GM13977 (cell line): ENCODE measurements at regions not wholly inside any gene's neighbourhood (a gene's known extent, or its start where the extent isn't known, plus 50 kb on each side); places are given as distances from the start of the nearest gene placed in this dataset.

Source experiments
- DNase-seq: peaks from one replicate; pipeline ENCODE4 v3.0.0; 2012; ENCODE audit warnings: low spot score
- in situ Hi-C: fragments of 300-500 bp; cut with MboI; formaldehyde crosslinking; loops from one replicate; pipeline ENCODE4 v1.12.0; 2022; ENCODE audit warnings: low sequenced_read_pairs, low pct_unique_long_range_greater_than_20kb, mixed read lengths, inconsistent platforms; ENCODE audit not compliant: unreplicated experiment
- TF ChIP-seq, protein P1 (sequence below): IDR thresholded peaks from 2 replicates; pipeline ENCODE4 v1.5.1; 2012; ENCODE audit warnings: mild to moderate bottlenecking, control low read depth; ENCODE audit not compliant: insufficient read depth; ENCODE audit errors: extremely low read depth, missing control alignments

DNA sequence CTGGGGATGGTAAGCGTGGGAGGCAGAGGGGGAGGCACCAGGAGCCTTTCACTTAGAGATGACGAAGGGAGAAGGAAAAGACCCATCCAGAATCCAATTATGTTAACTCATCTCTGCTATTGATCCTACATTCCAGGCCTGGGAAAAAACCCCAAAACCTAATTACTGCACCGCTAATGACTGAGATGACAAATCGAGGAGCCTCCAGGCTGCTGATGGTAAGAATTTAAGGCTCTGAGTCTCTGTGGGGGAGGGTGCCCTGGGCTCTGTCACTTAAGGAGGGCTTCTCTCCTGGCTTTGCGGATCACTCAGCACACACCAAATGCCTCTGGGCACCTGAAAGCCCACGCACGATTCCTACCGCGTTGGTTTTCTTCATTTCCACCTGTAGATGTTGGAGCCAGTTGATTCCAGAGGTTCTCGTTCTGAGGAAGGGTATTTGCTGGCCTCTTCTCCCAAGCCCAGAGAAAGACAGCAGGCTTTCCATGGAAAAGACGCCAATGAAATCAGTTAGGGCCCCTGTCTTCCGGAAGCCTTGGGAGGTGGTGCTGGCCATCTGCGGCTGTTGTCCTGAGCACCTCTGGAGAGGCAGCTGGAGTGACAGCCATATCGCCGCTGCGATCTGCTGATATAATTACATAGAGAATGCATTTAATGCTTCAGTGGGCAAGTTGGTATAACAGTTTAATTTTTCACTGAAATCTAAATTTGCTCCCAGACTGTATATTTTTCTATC, 751.2 kb downstream of the BRD1 start:
- TF ChIP-seq, protein P1, sequence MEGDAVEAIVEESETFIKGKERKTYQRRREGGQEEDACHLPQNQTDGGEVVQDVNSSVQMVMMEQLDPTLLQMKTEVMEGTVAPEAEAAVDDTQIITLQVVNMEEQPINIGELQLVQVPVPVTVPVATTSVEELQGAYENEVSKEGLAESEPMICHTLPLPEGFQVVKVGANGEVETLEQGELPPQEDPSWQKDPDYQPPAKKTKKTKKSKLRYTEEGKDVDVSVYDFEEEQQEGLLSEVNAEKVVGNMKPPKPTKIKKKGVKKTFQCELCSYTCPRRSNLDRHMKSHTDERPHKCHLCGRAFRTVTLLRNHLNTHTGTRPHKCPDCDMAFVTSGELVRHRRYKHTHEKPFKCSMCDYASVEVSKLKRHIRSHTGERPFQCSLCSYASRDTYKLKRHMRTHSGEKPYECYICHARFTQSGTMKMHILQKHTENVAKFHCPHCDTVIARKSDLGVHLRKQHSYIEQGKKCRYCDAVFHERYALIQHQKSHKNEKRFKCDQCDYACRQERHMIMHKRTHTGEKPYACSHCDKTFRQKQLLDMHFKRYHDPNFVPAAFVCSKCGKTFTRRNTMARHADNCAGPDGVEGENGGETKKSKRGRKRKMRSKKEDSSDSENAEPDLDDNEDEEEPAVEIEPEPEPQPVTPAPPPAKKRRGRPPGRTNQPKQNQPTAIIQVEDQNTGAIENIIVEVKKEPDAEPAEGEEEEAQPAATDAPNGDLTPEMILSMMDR: no peak
- in situ Hi-C loops: no loop called here
- no peak for DNase-seq

DNA sequence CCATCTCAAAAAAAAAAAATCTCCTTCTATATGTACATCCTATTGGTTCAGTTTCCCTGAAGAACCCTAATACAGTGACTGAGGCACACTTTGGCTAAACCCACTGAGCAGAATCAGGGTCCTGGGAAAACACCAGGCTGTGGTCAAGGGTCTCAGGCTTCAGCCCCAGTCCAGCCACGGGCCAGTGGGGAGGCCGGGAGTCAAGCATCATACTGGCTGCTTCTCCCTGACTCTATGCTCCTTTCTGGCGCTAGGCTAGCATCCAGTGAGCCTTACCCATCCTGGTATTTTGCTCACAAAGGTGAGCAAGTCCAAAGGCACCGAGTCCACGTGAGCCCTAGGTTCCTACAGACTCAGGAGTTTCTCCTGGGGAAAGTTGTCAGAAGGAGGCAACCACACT, 752.5 kb downstream of the BRD1 start:
- no peak for DNase-seq
- TF ChIP-seq, protein P1: no peak
- in situ Hi-C loops: no loop called here

DNA sequence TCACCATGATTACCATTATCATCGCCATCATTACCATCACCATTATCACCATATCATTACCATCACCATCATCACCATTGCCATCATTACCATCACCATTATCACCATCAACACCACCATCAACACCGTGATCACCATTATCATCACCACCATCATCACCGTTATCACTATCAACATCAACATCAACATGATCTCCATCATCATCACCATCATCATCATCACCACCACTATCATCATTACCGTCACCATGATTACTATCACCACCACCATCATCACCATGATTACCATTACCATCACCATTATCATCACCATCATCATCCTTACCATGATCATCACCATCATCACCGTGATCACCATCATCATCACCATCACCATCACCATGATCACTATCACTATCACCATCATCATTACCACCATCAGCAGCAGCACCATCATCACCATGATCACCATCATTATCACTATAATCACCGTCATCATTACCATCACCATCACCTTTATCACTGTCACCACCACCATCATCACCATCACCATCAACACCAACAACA, 753.7 kb downstream of the BRD1 start:
- DNase-seq: no peak
- TF ChIP-seq, protein P1: no peak
- in situ Hi-C loops: loop anchor here (25.0 kb wide), 1 partner anchor 112 kb away; no protein-coding TSS in a partner anchor

DNA sequence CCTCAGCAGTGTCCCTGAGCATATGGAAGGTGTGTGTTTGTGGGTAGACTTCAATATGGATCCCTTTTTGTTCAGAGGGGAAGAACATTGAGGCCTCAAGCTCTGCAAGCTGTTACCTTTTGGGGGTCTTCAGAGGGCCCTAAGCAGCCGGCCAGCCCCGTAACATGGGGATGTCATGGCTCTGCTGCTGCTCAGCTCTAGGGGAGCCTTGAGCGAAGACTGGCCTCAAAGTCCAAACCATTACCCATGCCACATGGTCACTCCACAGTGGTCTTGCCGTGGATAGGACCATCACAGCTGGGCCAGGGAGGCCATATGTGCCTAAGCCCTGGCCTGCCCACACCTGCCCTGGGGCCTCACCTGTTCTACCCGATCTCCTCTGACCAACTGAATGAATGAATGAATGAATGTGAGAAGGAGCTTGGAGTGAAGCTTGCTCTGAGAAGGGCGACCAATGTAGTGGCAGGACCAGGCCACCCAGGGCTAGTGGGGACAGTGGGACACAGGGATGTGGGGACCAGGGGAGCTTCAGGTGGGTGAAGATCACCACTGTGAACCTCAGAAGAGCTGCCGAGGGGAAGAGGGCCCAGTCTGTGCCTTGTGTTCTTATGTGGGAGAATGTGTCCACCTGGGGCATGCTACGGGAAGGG, 754.6 kb downstream of the BRD1 start:
- TF ChIP-seq, protein P1: no peak
- in situ Hi-C loops: loop anchor here (25.0 kb wide), 1 partner anchor 111 kb away; no protein-coding TSS in a partner anchor
- DNase-seq: no peak

DNA sequence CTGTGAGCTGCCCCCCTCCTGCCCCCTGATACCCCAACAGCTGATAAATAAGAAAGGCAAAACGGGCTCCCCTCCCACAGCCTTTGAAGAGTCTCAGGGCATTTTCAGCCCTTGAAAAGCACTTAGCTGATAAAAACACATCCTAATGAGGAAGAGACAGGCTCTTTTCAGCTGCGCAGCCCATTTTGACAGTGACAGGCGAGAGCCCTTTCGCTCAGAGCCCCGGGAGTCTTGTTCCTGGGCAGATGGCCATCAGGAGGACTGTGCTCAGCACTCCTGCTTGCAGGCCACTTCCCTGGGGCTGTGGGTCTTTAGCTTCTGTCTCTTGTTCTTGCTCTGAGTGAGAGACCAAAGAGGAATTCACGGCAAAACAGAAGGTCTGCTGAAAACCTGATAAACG, 757.2 kb downstream of the BRD1 start:
- no peak for DNase-seq
- TF ChIP-seq, protein P1: no peak
- in situ Hi-C loops: loop anchor here (25.0 kb wide), 1 partner anchor 108 kb away; no protein-coding TSS in a partner anchor

DNA sequence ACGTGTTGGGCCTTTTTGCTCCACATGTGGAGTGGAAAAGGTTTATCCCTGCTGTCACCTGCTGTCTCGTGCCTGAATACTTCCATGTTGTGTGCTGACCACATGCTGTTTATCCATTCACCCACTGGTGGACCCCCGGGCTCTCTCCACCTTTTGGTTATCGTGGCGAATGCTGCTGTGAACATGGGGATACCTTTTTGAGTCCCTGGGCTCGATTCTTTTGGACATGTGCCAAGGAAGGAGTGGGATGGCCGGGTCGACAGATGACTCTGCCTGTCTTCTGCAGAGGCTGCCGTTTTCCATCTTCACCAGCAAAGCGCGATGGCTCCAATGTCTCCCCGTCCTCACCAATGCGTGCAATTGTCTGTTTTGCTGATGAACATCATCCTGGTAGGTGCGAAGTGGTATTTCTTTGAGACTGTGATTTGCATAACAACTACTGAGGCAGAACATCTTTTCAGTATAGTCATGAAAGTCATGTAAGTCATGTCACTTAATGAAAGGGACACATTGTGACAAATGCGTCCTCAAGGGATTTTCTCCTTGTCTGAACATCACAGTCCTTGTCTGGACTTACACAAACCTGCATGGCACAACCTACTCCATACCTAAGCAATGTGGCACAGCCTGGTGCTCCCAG, 758.7 kb downstream of the BRD1 start:
- TF ChIP-seq, protein P1: no peak
- in situ Hi-C loops: loop anchor here (25.0 kb wide), 1 partner anchor 107 kb away; no protein-coding TSS in a partner anchor
- DNase-seq: no peak
